Endothelial cell of umbilical vein (primary cell): ENCODE measurements at regions not wholly inside any gene's neighbourhood (a gene's known extent, or its start where the extent isn't known, plus 50 kb on each side); places are given as distances from the start of the nearest gene placed in this dataset.

Experiments used
- BruUV-seq: library from RNA; stranded (reverse); fragments of 400-500 nt; replicated peaks from 2 replicates; lab custom pipeline; 2021; lab: Mats Ljungman, UMichigan
- CTCF ChIA-PET: fragments of 300-600, 350-600 bp; sonication (Branson Sonifier 250); formaldehyde crosslinking; loops from one replicate; lab custom pipeline; 2021; ENCODE audit warnings: antibody characterized with exemption, inconsistent platforms; lab: Charles Lee
- POLR2A ChIA-PET: fragments of 300-600, 350-600 bp; sonication (Branson Sonifier 250); formaldehyde crosslinking; loops from one replicate; lab custom pipeline; 2021; ENCODE audit warnings: antibody characterized with exemption, inconsistent platforms; lab: Charles Lee
- DNase-seq: peaks from one replicate; pipeline ENCODE4 v3.0.0-alpha.2; 2011; ENCODE audit warnings: low read depth, low spot score
- FAIRE-seq: peaks from 2 replicates; lab custom pipeline; 2011; peaks lifted over from hg19 to GRCh38; lab: Jason Lieb, UNC
- H2AFZ ChIP-seq: 2 replicates; pipeline ENCODE4 v1.6.0; 2012; ENCODE audit warnings: low read depth, low read length, control low read depth, inconsistent platforms
- H3K27ac ChIP-seq: 2 replicates; pipeline ENCODE4 v1.5.1; 2011; ENCODE audit warnings: low read depth, mild to moderate bottlenecking, control low read depth, low read length, moderate library complexity; ENCODE audit not compliant: insufficient read depth
- H3K27me3 ChIP-seq, 2 experiments: 2 replicates each; pipeline versions ENCODE4 v1.6.0 to v1.6.1; 2011; ENCODE audit warnings: low read length in 2 of 2, mixed read lengths in 1 of 2; ENCODE audit not compliant: control insufficient read depth in 2 of 2, insufficient read depth in 2 of 2
- H3K36me3 ChIP-seq, 2 experiments: 2 replicates in 1 of 2; 3 replicates in 1 of 2; pipeline ENCODE4 v1.5.1; 2011; ENCODE audit warnings: low read length in 2 of 2, mild to moderate bottlenecking in 1 of 2, moderate library complexity in 1 of 2; ENCODE audit not compliant: control insufficient read depth in 2 of 2, insufficient read depth in 2 of 2; ENCODE audit errors: extremely low read depth in 1 of 2
- H3K4me1 ChIP-seq: 3 replicates; pipeline ENCODE4 v1.5.1; 2011; ENCODE audit warnings: mild to moderate bottlenecking, low read length; ENCODE audit not compliant: control insufficient read depth, insufficient read depth; ENCODE audit errors: extremely low read depth
- H3K4me2 ChIP-seq: 2 replicates; pipeline ENCODE4 v1.6.1; 2011; ENCODE audit warnings: low read length, control low read depth, mixed read lengths; ENCODE audit not compliant: insufficient read depth
- H3K4me3 ChIP-seq, 3 experiments: fragments of 200-600 bp in 1 of 3; sonication (generic), shearing (Covaris generic) in 1 of 3; replicated peaks in 1 of 3; 2 replicates each; pipeline ENCODE4 v1.5.1; 2011 to 2016; ENCODE audit warnings: control low read depth in 3 of 3, low read length in 3 of 3, mild to moderate bottlenecking in 2 of 3, inconsistent platforms in 1 of 3, low read depth in 1 of 3, moderate library complexity in 1 of 3; ENCODE audit not compliant: insufficient read depth in 1 of 3
- H3K79me2 ChIP-seq: 2 replicates; pipeline ENCODE4 v1.6.0; 2012; ENCODE audit warnings: low read length, inconsistent platforms; ENCODE audit not compliant: control insufficient read depth, insufficient read depth
- H3K9ac ChIP-seq: replicated peaks from 2 replicates; pipeline ENCODE3; 2011; ENCODE audit warnings: low read length, control low read depth; ENCODE audit not compliant: insufficient read depth; ENCODE audit errors: extremely low read depth
- H3K9me1 ChIP-seq: replicated peaks from 3 replicates; pipeline ENCODE4 v1.6.0; 2011; ENCODE audit warnings: mild to moderate bottlenecking, low read length; ENCODE audit not compliant: control insufficient read depth, insufficient read depth; ENCODE audit errors: extremely low read depth
- H3K9me3 ChIP-seq: replicated peaks from 2 replicates; pipeline ENCODE4 v1.5.1; 2012; ENCODE audit warnings: low read length, inconsistent platforms; ENCODE audit not compliant: control insufficient read depth, insufficient read depth
- H4K20me1 ChIP-seq: replicated peaks from 2 replicates; pipeline ENCODE3; 2011; ENCODE audit warnings: mild to moderate bottlenecking, low read length; ENCODE audit not compliant: control insufficient read depth, insufficient read depth; ENCODE audit errors: extremely low read depth
- CTCF ChIP-seq, 2 donors: IDR thresholded peaks; 1 replicate in 1 of 2; 2 replicates in 1 of 2; pipeline ENCODE4 v1.5.1; 2011; ENCODE audit warnings: low read length in 2 of 2, mild to moderate bottlenecking in 2 of 2, moderate library complexity in 2 of 2, control low read depth in 1 of 2, inconsistent platforms in 1 of 2, low read depth in 1 of 2; ENCODE audit not compliant: insufficient read depth in 1 of 2; ENCODE audit errors: extremely low read depth in 1 of 2
- EZH2 ChIP-seq: IDR thresholded peaks from 2 replicates; pipeline ENCODE4 v1.6.1; 2012; ENCODE audit warnings: borderline replicate concordance, low read depth, mild to moderate bottlenecking, moderate library complexity, low read length, inconsistent platforms; ENCODE audit not compliant: severe bottlenecking
- FOS ChIP-seq: IDR thresholded peaks from 2 replicates; pipeline ENCODE4 v1.6.1; 2011; ENCODE audit warnings: mild to moderate bottlenecking, low read length, moderate library complexity, borderline replicate concordance; ENCODE audit not compliant: insufficient read depth
- GATA2 ChIP-seq: IDR thresholded peaks from 2 replicates; pipeline ENCODE4 v1.7.0; 2011; ENCODE audit warnings: low read depth, mild to moderate bottlenecking, moderate library complexity, mixed read lengths, low read length; ENCODE audit not compliant: insufficient read length, insufficient read depth
- JUN ChIP-seq: IDR thresholded peaks from 2 replicates; pipeline ENCODE4 v1.6.1; 2011; ENCODE audit warnings: borderline replicate concordance, low read depth; ENCODE audit not compliant: insufficient read length, insufficient read depth
- MAX ChIP-seq: IDR thresholded peaks from 2 replicates; pipeline ENCODE4 v1.6.1; 2011; ENCODE audit not compliant: insufficient read depth, insufficient read length
- MYC ChIP-seq: IDR thresholded peaks from one replicate; pipeline ENCODE4 v1.6.1; 2011; ENCODE audit warnings: mild to moderate bottlenecking, low read depth, low read length
- POLR2A ChIP-seq: IDR thresholded peaks from 2 replicates; pipeline ENCODE4 v1.6.1; 2012; ENCODE audit warnings: low read depth, mild to moderate bottlenecking, control low read depth, low read length
- POLR2AphosphoS5 ChIP-seq: IDR thresholded peaks from 2 replicates; pipeline ENCODE4 v1.6.1; 2012; ENCODE audit warnings: low read depth, mild to moderate bottlenecking, control low read depth, low read length, moderate library complexity; ENCODE audit not compliant: insufficient read depth
- dilution Hi-C: fragments of 300-500 bp; cut with MboI; formaldehyde crosslinking; loops from one replicate; pipeline ENCODE4 v1.15.0; 2019; ENCODE audit warnings: low sequenced_read_pairs; ENCODE audit not compliant: extremely low pct_ligation_motif_present
- intact Hi-C: fragments of 100-400 bp; cut with micrococcal nuclease; formaldehyde crosslinking; loops from one replicate; pipeline ENCODE4 v1.10.0; 2022

- no peaks in the 10 kb centered on the region for H3K27me3 ChIP-seq
- H3K4me1 ChIP-seq: no peaks in the 10 kb centered on the region
- dilution Hi-C loops: no loop called here
- H3K27ac ChIP-seq: no peak overlapping the region
- H3K9me3 ChIP-seq: peaks cover 7% of the 10 kb centered on the region
- ChIA-PET CTCF (no interaction called here), POLR2A (no interaction called here)
- H3K4me3 ChIP-seq: no peak overlapping the region
- H3K9me1 ChIP-seq: no peaks in the 10 kb centered on the region
- H3K79me2 ChIP-seq: no peaks in the 10 kb centered on the region
- no peaks in the 10 kb centered on the region for H4K20me1 ChIP-seq
- no peaks in the 10 kb centered on the region for H3K36me3 ChIP-seq
- no peak for DNase-seq
- TF ChIP-seq EZH2: no peak
- TF ChIP-seq FOS: no peak
- no peak for TF ChIP-seq CTCF (IDR thresholded peaks at IDR 0.05; ENCODE audit: extremely low read depth in 1 of 2, insufficient read depth in 1 of 2, low read depth in 1 of 2, low read length in 2 of 2)
- TF ChIP-seq POLR2A: no peak
- no peak for TF ChIP-seq JUN
- no peak for TF ChIP-seq GATA2
- no peak for TF ChIP-seq MYC
- TF ChIP-seq POLR2AphosphoS5: no peak
- TF ChIP-seq MAX: no peak
- intact Hi-C loops: no loop called here
- H3K9ac ChIP-seq: no peak overlapping the region
- H2AFZ ChIP-seq: no peak overlapping the region
- H3K4me2 ChIP-seq: no peak overlapping the region
- BruUV-seq: no TSS peak
- no peak for FAIRE-seq
Measured at GRCh38 chr2:80893711-80894110, 589.2 kb upstream of the LRRTM1 start.
